B cell (primary cell): ENCODE measurements at regions not wholly inside any gene's neighbourhood (a gene's known extent, or its start where the extent isn't known, plus 50 kb on each side); places are given as distances from the start of the nearest gene placed in this dataset.

Experiments used
- EZH2 ChIP-seq: IDR thresholded peaks from 2 replicates; pipeline ENCODE4 v1.6.1; 2012; ENCODE audit warnings: borderline replicate concordance, low read depth, mild to moderate bottlenecking, moderate library complexity, low read length; ENCODE audit not compliant: insufficient read depth, poor library complexity, severe bottlenecking
- TF ChIP-seq, protein P1 (sequence below): fragments of 200-600 bp; IDR thresholded peaks from one replicate; pipeline ENCODE4 v1.8.0; 2022; ENCODE audit warnings: antibody characterized with exemption, mild to moderate bottlenecking

GRCh38 chr6:87921034-87921433 is 126.6 kb upstream of the SPACA1 start:
- no peak for TF ChIP-seq EZH2
- TF ChIP-seq, protein P1, sequence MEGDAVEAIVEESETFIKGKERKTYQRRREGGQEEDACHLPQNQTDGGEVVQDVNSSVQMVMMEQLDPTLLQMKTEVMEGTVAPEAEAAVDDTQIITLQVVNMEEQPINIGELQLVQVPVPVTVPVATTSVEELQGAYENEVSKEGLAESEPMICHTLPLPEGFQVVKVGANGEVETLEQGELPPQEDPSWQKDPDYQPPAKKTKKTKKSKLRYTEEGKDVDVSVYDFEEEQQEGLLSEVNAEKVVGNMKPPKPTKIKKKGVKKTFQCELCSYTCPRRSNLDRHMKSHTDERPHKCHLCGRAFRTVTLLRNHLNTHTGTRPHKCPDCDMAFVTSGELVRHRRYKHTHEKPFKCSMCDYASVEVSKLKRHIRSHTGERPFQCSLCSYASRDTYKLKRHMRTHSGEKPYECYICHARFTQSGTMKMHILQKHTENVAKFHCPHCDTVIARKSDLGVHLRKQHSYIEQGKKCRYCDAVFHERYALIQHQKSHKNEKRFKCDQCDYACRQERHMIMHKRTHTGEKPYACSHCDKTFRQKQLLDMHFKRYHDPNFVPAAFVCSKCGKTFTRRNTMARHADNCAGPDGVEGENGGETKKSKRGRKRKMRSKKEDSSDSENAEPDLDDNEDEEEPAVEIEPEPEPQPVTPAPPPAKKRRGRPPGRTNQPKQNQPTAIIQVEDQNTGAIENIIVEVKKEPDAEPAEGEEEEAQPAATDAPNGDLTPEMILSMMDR: no peak
